ENCODE measurements at regions not wholly inside any gene's neighbourhood (a gene's known extent, or its start where the extent isn't known, plus 50 kb on each side); places are given as distances from the start of the nearest gene placed in this dataset.

- Histone ChIP-seq H3K79me2 (ENCODE audit: insufficient read depth) (no peaks in the 10 kb centered on the region), H3K36me3 (replicated peaks in 1 of 2; ENCODE audit: control insufficient read depth in 1 of 2, insufficient read depth in 2 of 2, low read length in 1 of 2) (no peaks in the 10 kb centered on the region), H3K27me3 (ENCODE audit: insufficient read depth) (no peaks in the 10 kb centered on the region), H3K27ac (ENCODE audit: low read depth in 2 of 2, low read length in 1 of 2) (no peak overlapping the region), H3K9me2 (no peaks in the 10 kb centered on the region), H3K4me1 (ENCODE audit: control insufficient read depth in 1 of 2, insufficient read depth in 2 of 2, low read depth in 1 of 2, low read length in 1 of 2) (no peaks in the 10 kb centered on the region), H3K4me3 (ENCODE audit: low read depth in 2 of 2, low read length in 1 of 2) (no peak overlapping the region), H3K9ac (no peak overlapping the region), H3K4me2 (no peak overlapping the region), H4K20me1 (ENCODE audit: insufficient read depth) (no peaks in the 10 kb centered on the region), H2AFZ (ENCODE audit: low read depth) (no peak overlapping the region), H3K9me3 (no peaks in the 10 kb centered on the region), H3F3A (replicated peaks; ENCODE audit: insufficient read depth) (no peaks in the 10 kb centered on the region)
- ChIA-PET CTCF (interaction anchor here (1.1 to 6.2 kb wide), 2 partner anchors 12 to 88 kb away, joined by 3 to 40 read pairs; no protein-coding TSS in a partner anchor), POLR2A (no interaction called here)
- DNase-seq = no peak
- WGBS (ENCODE audit: low lambda C conversion rate) = 73% methylated on average over 5 of the region's 5 CpGs
- TF ChIP-seq, protein P1, sequence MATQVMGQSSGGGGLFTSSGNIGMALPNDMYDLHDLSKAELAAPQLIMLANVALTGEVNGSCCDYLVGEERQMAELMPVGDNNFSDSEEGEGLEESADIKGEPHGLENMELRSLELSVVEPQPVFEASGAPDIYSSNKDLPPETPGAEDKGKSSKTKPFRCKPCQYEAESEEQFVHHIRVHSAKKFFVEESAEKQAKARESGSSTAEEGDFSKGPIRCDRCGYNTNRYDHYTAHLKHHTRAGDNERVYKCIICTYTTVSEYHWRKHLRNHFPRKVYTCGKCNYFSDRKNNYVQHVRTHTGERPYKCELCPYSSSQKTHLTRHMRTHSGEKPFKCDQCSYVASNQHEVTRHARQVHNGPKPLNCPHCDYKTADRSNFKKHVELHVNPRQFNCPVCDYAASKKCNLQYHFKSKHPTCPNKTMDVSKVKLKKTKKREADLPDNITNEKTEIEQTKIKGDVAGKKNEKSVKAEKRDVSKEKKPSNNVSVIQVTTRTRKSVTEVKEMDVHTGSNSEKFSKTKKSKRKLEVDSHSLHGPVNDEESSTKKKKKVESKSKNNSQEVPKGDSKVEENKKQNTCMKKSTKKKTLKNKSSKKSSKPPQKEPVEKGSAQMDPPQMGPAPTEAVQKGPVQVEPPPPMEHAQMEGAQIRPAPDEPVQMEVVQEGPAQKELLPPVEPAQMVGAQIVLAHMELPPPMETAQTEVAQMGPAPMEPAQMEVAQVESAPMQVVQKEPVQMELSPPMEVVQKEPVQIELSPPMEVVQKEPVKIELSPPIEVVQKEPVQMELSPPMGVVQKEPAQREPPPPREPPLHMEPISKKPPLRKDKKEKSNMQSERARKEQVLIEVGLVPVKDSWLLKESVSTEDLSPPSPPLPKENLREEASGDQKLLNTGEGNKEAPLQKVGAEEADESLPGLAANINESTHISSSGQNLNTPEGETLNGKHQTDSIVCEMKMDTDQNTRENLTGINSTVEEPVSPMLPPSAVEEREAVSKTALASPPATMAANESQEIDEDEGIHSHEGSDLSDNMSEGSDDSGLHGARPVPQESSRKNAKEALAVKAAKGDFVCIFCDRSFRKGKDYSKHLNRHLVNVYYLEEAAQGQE (IDR thresholded peaks at IDR 0.05; ENCODE audit: low read depth, low read length) = no peak
- no peak for TF ChIP-seq GATA2 (CRISPR knock-in tag; IDR thresholded peaks at IDR 0.05)
- no peak for TF ChIP-seq PBX3 (IDR thresholded peaks at IDR 0.05)
- TF ChIP-seq FOXM1 (IDR thresholded peaks at IDR 0.05; ENCODE audit: low read depth) = no peak
- no peak for TF ChIP-seq SMC3 (IDR thresholded peaks at IDR 0.05; ENCODE audit: low read depth, low read length)
- no peak for TF ChIP-seq USF2 (IDR thresholded peaks at IDR 0.05; ENCODE audit: borderline replicate concordance, low read depth, low read length)
- no peak for TF ChIP-seq NRF1 (IDR thresholded peaks at IDR 0.05; ENCODE audit: low read depth, low read length)
- TF ChIP-seq, protein P2, sequence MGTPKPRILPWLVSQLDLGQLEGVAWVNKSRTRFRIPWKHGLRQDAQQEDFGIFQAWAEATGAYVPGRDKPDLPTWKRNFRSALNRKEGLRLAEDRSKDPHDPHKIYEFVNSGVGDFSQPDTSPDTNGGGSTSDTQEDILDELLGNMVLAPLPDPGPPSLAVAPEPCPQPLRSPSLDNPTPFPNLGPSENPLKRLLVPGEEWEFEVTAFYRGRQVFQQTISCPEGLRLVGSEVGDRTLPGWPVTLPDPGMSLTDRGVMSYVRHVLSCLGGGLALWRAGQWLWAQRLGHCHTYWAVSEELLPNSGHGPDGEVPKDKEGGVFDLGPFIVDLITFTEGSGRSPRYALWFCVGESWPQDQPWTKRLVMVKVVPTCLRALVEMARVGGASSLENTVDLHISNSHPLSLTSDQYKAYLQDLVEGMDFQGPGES (IDR thresholded peaks at IDR 0.05; ENCODE audit: low read depth, low read length) = no peak
- TF ChIP-seq GABPA (IDR thresholded peaks at IDR 0.05; ENCODE audit: low read depth) = no peak
- TF ChIP-seq POLR2AphosphoS5 (IDR thresholded peaks at IDR 0.05; ENCODE audit: low read depth, low read length) = no peak
- TF ChIP-seq CHD2 (IDR thresholded peaks at IDR 0.05; ENCODE audit: low read length, partially characterized antibody) = no peak
- no peak for TF ChIP-seq FOXJ3 (CRISPR knock-in tag; IDR thresholded peaks at IDR 0.05)
These were observed 301.2 kb downstream of the TNS1 start for GRCh38 chr2:217701622-217702021.
